ENCODE measurements at regions not wholly inside any gene's neighbourhood (a gene's known extent, or its start where the extent isn't known, plus 50 kb on each side); places are given as distances from the start of the nearest gene placed in this dataset.

- Histone ChIP-seq H3K27me3 (no peaks in the 10 kb centered on the region), H3K4me1 (ENCODE audit: low read depth) (no peaks in the 10 kb centered on the region), H3K27ac (no peak overlapping the region), H3K9me3 (ENCODE audit: low read depth) (no peaks in the 10 kb centered on the region), H3K4me3 (no peak overlapping the region), H3K36me3 (no peaks in the 10 kb centered on the region)
- DNase-seq (ENCODE audit: low read depth in 1 of 2, low spot score in 1 of 2), result no peak
- TF ChIP-seq, protein P1, sequence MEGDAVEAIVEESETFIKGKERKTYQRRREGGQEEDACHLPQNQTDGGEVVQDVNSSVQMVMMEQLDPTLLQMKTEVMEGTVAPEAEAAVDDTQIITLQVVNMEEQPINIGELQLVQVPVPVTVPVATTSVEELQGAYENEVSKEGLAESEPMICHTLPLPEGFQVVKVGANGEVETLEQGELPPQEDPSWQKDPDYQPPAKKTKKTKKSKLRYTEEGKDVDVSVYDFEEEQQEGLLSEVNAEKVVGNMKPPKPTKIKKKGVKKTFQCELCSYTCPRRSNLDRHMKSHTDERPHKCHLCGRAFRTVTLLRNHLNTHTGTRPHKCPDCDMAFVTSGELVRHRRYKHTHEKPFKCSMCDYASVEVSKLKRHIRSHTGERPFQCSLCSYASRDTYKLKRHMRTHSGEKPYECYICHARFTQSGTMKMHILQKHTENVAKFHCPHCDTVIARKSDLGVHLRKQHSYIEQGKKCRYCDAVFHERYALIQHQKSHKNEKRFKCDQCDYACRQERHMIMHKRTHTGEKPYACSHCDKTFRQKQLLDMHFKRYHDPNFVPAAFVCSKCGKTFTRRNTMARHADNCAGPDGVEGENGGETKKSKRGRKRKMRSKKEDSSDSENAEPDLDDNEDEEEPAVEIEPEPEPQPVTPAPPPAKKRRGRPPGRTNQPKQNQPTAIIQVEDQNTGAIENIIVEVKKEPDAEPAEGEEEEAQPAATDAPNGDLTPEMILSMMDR (IDR thresholded peaks at IDR 0.05; ENCODE audit: low read depth, low read length), result no peak
Observed at GRCh38 chr5:27535031-27535557, 496.7 kb upstream of the CDH9 start.

GRCh38 chr5:27532305-27532704, 493.9 kb upstream of the CDH9 start:
- H3K4me1 ChIP-seq (ENCODE audit: low read depth), result no peaks in the 10 kb centered on the region
- H3K27ac ChIP-seq, result no peak overlapping the region
- no peaks in the 10 kb centered on the region for H3K27me3 ChIP-seq
- H3K9me3 ChIP-seq (ENCODE audit: low read depth), result no peaks in the 10 kb centered on the region
- H3K36me3 ChIP-seq, result no peaks in the 10 kb centered on the region
- H3K4me3 ChIP-seq, result no peak overlapping the region
- TF ChIP-seq, protein P1 (IDR thresholded peaks at IDR 0.05; ENCODE audit: low read depth, low read length), result no peak
- DNase-seq (ENCODE audit: low read depth in 1 of 2, low spot score in 1 of 2), result no peak

GRCh38 chr5:27524515-27524914, 486.1 kb upstream of the CDH9 start:
- no peak for DNase-seq (ENCODE audit: low read depth in 1 of 2, low spot score in 1 of 2)
- H3K4me3 ChIP-seq, result no peak overlapping the region
- H3K9me3 ChIP-seq (ENCODE audit: low read depth), result no peaks in the 10 kb centered on the region
- no peaks in the 10 kb centered on the region for H3K36me3 ChIP-seq
- no peaks in the 10 kb centered on the region for H3K27me3 ChIP-seq
- TF ChIP-seq, protein P1 (IDR thresholded peaks at IDR 0.05; ENCODE audit: low read depth, low read length), result no peak
- no peaks in the 10 kb centered on the region for H3K4me1 ChIP-seq (ENCODE audit: low read depth)
- H3K27ac ChIP-seq, result no peak overlapping the region

GRCh38 chr5:27523629-27524028, 485.2 kb upstream of the CDH9 start:
- TF ChIP-seq, protein P1 (IDR thresholded peaks at IDR 0.05; ENCODE audit: low read depth, low read length), result no peak
- Histone ChIP-seq H3K4me3 (no peak overlapping the region), H3K27ac (no peak overlapping the region), H3K9me3 (ENCODE audit: low read depth) (no peaks in the 10 kb centered on the region), H3K36me3 (no peaks in the 10 kb centered on the region), H3K4me1 (ENCODE audit: low read depth) (no peaks in the 10 kb centered on the region), H3K27me3 (no peaks in the 10 kb centered on the region)
- DNase-seq (ENCODE audit: low read depth in 1 of 2, low spot score in 1 of 2), result no peak

GRCh38 chr5:27516437-27516836, 478.1 kb upstream of the CDH9 start:
- H3K36me3 ChIP-seq, result no peaks in the 10 kb centered on the region
- no peaks in the 10 kb centered on the region for H3K27me3 ChIP-seq
- TF ChIP-seq, protein P1 (IDR thresholded peaks at IDR 0.05; ENCODE audit: low read depth, low read length), result no peak
- DNase-seq (ENCODE audit: low read depth in 1 of 2, low spot score in 1 of 2), result no peak
- no peak overlapping the region for H3K27ac ChIP-seq
- H3K4me1 ChIP-seq (ENCODE audit: low read depth), result no peaks in the 10 kb centered on the region
- no peak overlapping the region for H3K4me3 ChIP-seq
- H3K9me3 ChIP-seq (ENCODE audit: low read depth), result no peaks in the 10 kb centered on the region

DNA sequence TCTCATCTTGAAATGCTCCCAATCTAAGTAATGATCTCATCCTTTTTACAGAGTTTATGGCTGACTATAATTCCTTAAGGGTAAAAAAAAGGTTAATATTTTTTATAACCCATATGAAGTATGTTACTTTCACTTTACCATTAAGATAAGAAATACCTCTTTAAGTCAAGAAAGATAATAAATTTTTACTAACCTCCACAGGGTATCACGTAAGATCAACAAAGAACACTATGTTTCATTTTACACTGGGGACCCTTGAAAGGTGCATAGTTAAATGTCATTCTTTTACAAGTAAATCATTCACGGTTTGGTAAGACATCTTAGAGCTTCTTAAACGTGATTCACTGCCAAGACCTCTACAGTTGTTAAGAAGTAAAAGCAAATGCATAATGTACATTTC, 472.7 kb upstream of the CDH9 start:
- no peaks in the 10 kb centered on the region for H3K4me1 ChIP-seq (ENCODE audit: low read depth)
- H3K27ac ChIP-seq, result no peak overlapping the region
- no peak overlapping the region for H3K4me3 ChIP-seq
- no peaks in the 10 kb centered on the region for H3K27me3 ChIP-seq
- peak in 1 of 2 donors; percentile 17 for DNase-seq (ENCODE audit: low read depth in 1 of 2, low spot score in 1 of 2)
- H3K9me3 ChIP-seq (ENCODE audit: low read depth), result no peaks in the 10 kb centered on the region
- TF ChIP-seq, protein P1 (IDR thresholded peaks at IDR 0.05; ENCODE audit: low read depth, low read length), result no peak
- H3K36me3 ChIP-seq, result no peaks in the 10 kb centered on the region

Measured in cardiac muscle cell (in vitro differentiated cells and primary cell).